PC-3 (cell line): ENCODE measurements at regions not wholly inside any gene's neighbourhood (a gene's known extent, or its start where the extent isn't known, plus 50 kb on each side); places are given as distances from the start of the nearest gene placed in this dataset.

Experiments used
- EZH2 ChIP-seq: fragments of 300-600 bp; sonication (generic); IDR thresholded peaks from one replicate; pipeline ENCODE4 v1.6.1; 2017; ENCODE audit warnings: antibody characterized with exemption, mild to moderate bottlenecking, low read length; ENCODE audit not compliant: unreplicated experiment
- TF ChIP-seq, protein P1 (sequence below): fragments of 300-600 bp; sonication (generic); conservative IDR thresholded peaks from 2 replicates; pipeline ENCODE4 v1.5.1; 2017; ENCODE audit warnings: antibody characterized with exemption, low read depth, mild to moderate bottlenecking, low read length

DNA sequence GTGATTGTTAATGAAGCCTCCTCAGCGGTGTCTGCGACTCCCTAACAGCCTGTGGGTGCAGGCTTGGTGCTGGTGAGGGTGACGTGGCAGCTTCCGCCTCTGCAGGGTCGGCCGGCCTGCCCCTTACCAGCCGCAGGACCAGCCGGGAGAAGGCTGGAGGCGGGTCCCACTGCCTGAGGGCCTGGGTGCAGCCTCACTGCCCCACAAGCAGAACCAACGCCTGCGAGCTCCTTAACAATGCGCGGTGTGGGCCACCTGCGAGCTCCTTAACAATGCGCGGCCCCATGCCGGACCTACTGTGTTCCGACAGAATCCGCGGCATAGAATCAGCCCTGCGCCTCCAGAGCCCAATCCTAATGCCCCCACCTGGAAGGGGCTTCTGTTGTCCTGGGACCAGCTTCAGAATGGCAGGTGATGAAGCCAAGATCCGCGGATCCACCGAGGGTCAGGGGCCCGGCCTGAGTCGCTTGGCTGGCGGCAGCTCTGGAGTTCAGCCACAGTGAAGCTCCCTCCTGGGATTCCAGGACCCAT lies 54.4 kb upstream of the AJAP1 start:
- no peak for TF ChIP-seq EZH2
- TF ChIP-seq, protein P1, sequence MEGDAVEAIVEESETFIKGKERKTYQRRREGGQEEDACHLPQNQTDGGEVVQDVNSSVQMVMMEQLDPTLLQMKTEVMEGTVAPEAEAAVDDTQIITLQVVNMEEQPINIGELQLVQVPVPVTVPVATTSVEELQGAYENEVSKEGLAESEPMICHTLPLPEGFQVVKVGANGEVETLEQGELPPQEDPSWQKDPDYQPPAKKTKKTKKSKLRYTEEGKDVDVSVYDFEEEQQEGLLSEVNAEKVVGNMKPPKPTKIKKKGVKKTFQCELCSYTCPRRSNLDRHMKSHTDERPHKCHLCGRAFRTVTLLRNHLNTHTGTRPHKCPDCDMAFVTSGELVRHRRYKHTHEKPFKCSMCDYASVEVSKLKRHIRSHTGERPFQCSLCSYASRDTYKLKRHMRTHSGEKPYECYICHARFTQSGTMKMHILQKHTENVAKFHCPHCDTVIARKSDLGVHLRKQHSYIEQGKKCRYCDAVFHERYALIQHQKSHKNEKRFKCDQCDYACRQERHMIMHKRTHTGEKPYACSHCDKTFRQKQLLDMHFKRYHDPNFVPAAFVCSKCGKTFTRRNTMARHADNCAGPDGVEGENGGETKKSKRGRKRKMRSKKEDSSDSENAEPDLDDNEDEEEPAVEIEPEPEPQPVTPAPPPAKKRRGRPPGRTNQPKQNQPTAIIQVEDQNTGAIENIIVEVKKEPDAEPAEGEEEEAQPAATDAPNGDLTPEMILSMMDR, result no peak
